H1 (cell line): ENCODE measurements at regions not wholly inside any gene's neighbourhood (a gene's known extent, or its start where the extent isn't known, plus 50 kb on each side); places are given as distances from the start of the nearest gene placed in this dataset.

Experiments used
- CTCF ChIA-PET: fragments of 300-600 bp; sonication (Branson Sonifier 250); formaldehyde crosslinking; loops from one replicate; lab custom pipeline; 2021; ENCODE audit not compliant: partially characterized antibody; lab: Charles Lee
- POLR2A ChIA-PET: fragments of 300-600 bp; sonication (Branson Sonifier 250); formaldehyde crosslinking; loops from one replicate; lab custom pipeline; 2021; ENCODE audit warnings: inconsistent platforms; ENCODE audit not compliant: partially characterized antibody; lab: Charles Lee
- DNase-seq, 2 experiments: peaks; one replicate each; pipeline versions ENCODE4 v3.0.0 to v3.0.0-alpha.2; 2010 to 2022; ENCODE audit warnings: low spot score in 2 of 2, low read depth in 1 of 2, mixed read lengths in 1 of 2
- FAIRE-seq: peaks from 2 replicates; lab custom pipeline; 2011; peaks lifted over from hg19 to GRCh38; lab: Jason Lieb, UNC
- H2AFZ ChIP-seq: 2 replicates; pipeline ENCODE4 v1.8.1; 2012; ENCODE audit warnings: low read length, inconsistent platforms
- H2AK5ac ChIP-seq: 2 replicates; pipeline ENCODE4 v1.6.1; 2013; ENCODE audit warnings: low read depth, low read length
- H2BK120ac ChIP-seq: replicated peaks from 2 replicates; pipeline ENCODE3; 2013; ENCODE audit warnings: low read depth, low read length, inconsistent platforms
- H2BK12ac ChIP-seq: 2 replicates; pipeline ENCODE4 v1.6.1; 2013; ENCODE audit warnings: low read depth, low read length
- H2BK15ac ChIP-seq: 2 replicates; pipeline ENCODE4 v1.6.1; 2013; ENCODE audit warnings: low read length
- H2BK20ac ChIP-seq: 2 replicates; pipeline ENCODE4 v1.6.1; 2013; ENCODE audit warnings: low read length
- H2BK5ac ChIP-seq: 2 replicates; pipeline ENCODE4 v1.6.1; 2013; ENCODE audit warnings: low read depth, low read length
- H3K14ac ChIP-seq: 2 replicates; pipeline ENCODE4 v1.6.1; 2013; ENCODE audit warnings: inconsistent platforms; ENCODE audit not compliant: insufficient read length
- H3K18ac ChIP-seq: 2 replicates; pipeline ENCODE4 v1.6.1; 2013; ENCODE audit warnings: low read length; ENCODE audit errors: extremely low read depth
- H3K23ac ChIP-seq: 2 replicates; pipeline ENCODE4 v1.6.1; 2013; ENCODE audit warnings: inconsistent platforms; ENCODE audit not compliant: insufficient read length
- H3K23me2 ChIP-seq: 2 replicates; pipeline ENCODE4 v1.6.1; 2013; ENCODE audit warnings: low read depth, low read length
- H3K27ac ChIP-seq: 2 replicates; pipeline ENCODE4 v1.6.1; 2011; ENCODE audit warnings: low read depth, low read length, inconsistent platforms
- H3K27me3 ChIP-seq, 4 experiments: replicated peaks in 1 of 4; 1 replicate in 1 of 4; 2 replicates in 3 of 4; pipeline versions ENCODE4 v1.6.1 to v1.8.1; 2011 to 2013; ENCODE audit warnings: low read length in 3 of 4, mild to moderate bottlenecking in 3 of 4, inconsistent platforms in 2 of 4, mixed read lengths in 2 of 4, moderate library complexity in 1 of 4; ENCODE audit not compliant: control insufficient read depth in 3 of 4, insufficient read depth in 3 of 4; ENCODE audit errors: extremely low read depth in 1 of 4
- H3K36me3 ChIP-seq, 4 experiments: 2 replicates each; pipeline versions ENCODE4 v1.6.1 to v1.8.1; 2011 to 2013; ENCODE audit warnings: mild to moderate bottlenecking in 4 of 4, low read length in 3 of 4, moderate library complexity in 2 of 4, control low read depth in 1 of 4, inconsistent platforms in 1 of 4; ENCODE audit not compliant: insufficient read depth in 4 of 4, control insufficient read depth in 2 of 4
- H3K4ac ChIP-seq: replicated peaks from 2 replicates; pipeline ENCODE3; 2013; ENCODE audit warnings: low read length, low read depth, mixed read lengths, inconsistent platforms; ENCODE audit not compliant: insufficient read length
- H3K4me1 ChIP-seq, 4 experiments: replicated peaks in 1 of 4; 1 replicate in 1 of 4; 2 replicates in 3 of 4; pipeline versions ENCODE4 v1.6.1 to v1.8.1; 2011 to 2013; ENCODE audit warnings: low read length in 3 of 4, inconsistent platforms in 2 of 4, mixed read lengths in 1 of 4; ENCODE audit not compliant: insufficient read depth in 4 of 4, control insufficient read depth in 3 of 4
- H3K4me2 ChIP-seq, 2 experiments: 2 replicates each; pipeline versions ENCODE4 v1.6.1 to v1.8.1; 2011 to 2013; ENCODE audit warnings: low read depth in 2 of 2, low read length in 2 of 2, control low read depth in 1 of 2, inconsistent platforms in 1 of 2, mild to moderate bottlenecking in 1 of 2; ENCODE audit not compliant: insufficient read depth in 1 of 2
- H3K4me3 ChIP-seq, 4 experiments: fragments of 200-600, 300-600 bp in 1 of 4; sonication (generic), shearing (Covaris generic), sonication (Bioruptor Twin) in 1 of 4; 2 replicates each; pipeline versions ENCODE4 v1.5.1 to v1.8.1; 2011 to 2016; ENCODE audit warnings: low read length in 4 of 4, low read depth in 3 of 4, control low read depth in 2 of 4, inconsistent platforms in 2 of 4, mild to moderate bottlenecking in 2 of 4, mixed read lengths in 1 of 4, moderate library complexity in 1 of 4; ENCODE audit not compliant: insufficient read depth in 2 of 4; ENCODE audit errors: extremely low read depth in 1 of 4
- H3K56ac ChIP-seq: replicated peaks from 2 replicates; pipeline ENCODE3; 2013; ENCODE audit warnings: low read depth, mild to moderate bottlenecking, mixed read lengths, low read length, inconsistent platforms; ENCODE audit not compliant: insufficient read length
- H3K79me1 ChIP-seq: 2 replicates; pipeline ENCODE4 v1.6.1; 2013; ENCODE audit warnings: low read depth, low read length, control low read depth
- H3K79me2 ChIP-seq, 2 experiments: 2 replicates each; pipeline versions ENCODE4 v1.6.1 to v1.8.1; 2012 to 2013; ENCODE audit warnings: low read length in 2 of 2, mild to moderate bottlenecking in 2 of 2, inconsistent platforms in 1 of 2; ENCODE audit not compliant: insufficient read depth in 2 of 2, control insufficient read depth in 1 of 2
- H3K9ac ChIP-seq, 4 experiments: replicated peaks in 1 of 4; 1 replicate in 1 of 4; 2 replicates in 3 of 4; pipeline versions ENCODE4 v1.6.1 to v1.8.1; 2011 to 2013; ENCODE audit warnings: low read depth in 3 of 4, low read length in 3 of 4, control low read depth in 2 of 4, mild to moderate bottlenecking in 2 of 4, moderate library complexity in 2 of 4, inconsistent platforms in 1 of 4; ENCODE audit errors: extremely low read depth in 1 of 4
- H3K9me3 ChIP-seq, 2 experiments: 2 replicates each; pipeline versions ENCODE4 v1.6.1 to v1.8.1; 2012 to 2013; ENCODE audit warnings: mild to moderate bottlenecking in 2 of 2, moderate library complexity in 2 of 2, control low read depth in 1 of 2, inconsistent platforms in 1 of 2, low read depth in 1 of 2, low read length in 1 of 2, mixed read lengths in 1 of 2; ENCODE audit not compliant: insufficient read depth in 2 of 2
- H4K20me1 ChIP-seq, 2 experiments: replicated peaks in 1 of 2; 2 replicates each; pipeline versions ENCODE3 to v1.8.1; 2011 to 2013; ENCODE audit warnings: inconsistent platforms in 2 of 2, low read length in 2 of 2, mild to moderate bottlenecking in 1 of 2; ENCODE audit not compliant: insufficient read depth in 2 of 2, control insufficient read depth in 1 of 2
- H4K5ac ChIP-seq: 2 replicates; pipeline ENCODE4 v1.6.1; 2013; ENCODE audit warnings: low read length, low read depth, mixed read lengths, inconsistent platforms; ENCODE audit not compliant: insufficient read length
- H4K8ac ChIP-seq: 2 replicates; pipeline ENCODE4 v1.8.0; 2013; ENCODE audit warnings: mild to moderate bottlenecking, moderate library complexity, low read length, inconsistent platforms; ENCODE audit not compliant: insufficient read depth; ENCODE audit errors: extremely low read depth
- H4K91ac ChIP-seq: replicated peaks from 2 replicates; pipeline ENCODE3; 2013; ENCODE audit warnings: low read length, mixed read lengths, inconsistent platforms; ENCODE audit not compliant: insufficient read length
- BRCA1 ChIP-seq: IDR thresholded peaks from 2 replicates; pipeline ENCODE4 v1.6.1; 2012; ENCODE audit warnings: low read depth, low read length, improper control_type of control experiment
- CHD1 ChIP-seq: IDR thresholded peaks from 2 replicates; pipeline ENCODE4 v1.6.1; 2012; ENCODE audit warnings: low read depth, low read length, improper control_type of control experiment
- CHD2 ChIP-seq: IDR thresholded peaks from 2 replicates; pipeline ENCODE4 v1.6.1; 2012; ENCODE audit warnings: low read length, improper control_type of control experiment
- CREB1 ChIP-seq: IDR thresholded peaks from 2 replicates; pipeline ENCODE4 v1.6.1; 2012; ENCODE audit warnings: inconsistent platforms
- SIN3A ChIP-seq, 2 experiments: IDR thresholded peaks in 1 of 2; conservative IDR thresholded peaks in 1 of 2; 2 replicates each; pipeline ENCODE4 v1.6.1; 2011 to 2012; ENCODE audit warnings: low read length in 2 of 2, improper control_type of control experiment in 1 of 2, low read depth in 1 of 2, mild to moderate bottlenecking in 1 of 2
- SP2 ChIP-seq: IDR thresholded peaks from 2 replicates; pipeline ENCODE4 v1.6.1; 2012; ENCODE audit warnings: mild to moderate bottlenecking, low read length, inconsistent platforms
- SRF ChIP-seq: IDR thresholded peaks from 2 replicates; pipeline ENCODE4 v1.6.1; 2011; ENCODE audit warnings: mild to moderate bottlenecking, low read depth, low read length, moderate library complexity

DNA sequence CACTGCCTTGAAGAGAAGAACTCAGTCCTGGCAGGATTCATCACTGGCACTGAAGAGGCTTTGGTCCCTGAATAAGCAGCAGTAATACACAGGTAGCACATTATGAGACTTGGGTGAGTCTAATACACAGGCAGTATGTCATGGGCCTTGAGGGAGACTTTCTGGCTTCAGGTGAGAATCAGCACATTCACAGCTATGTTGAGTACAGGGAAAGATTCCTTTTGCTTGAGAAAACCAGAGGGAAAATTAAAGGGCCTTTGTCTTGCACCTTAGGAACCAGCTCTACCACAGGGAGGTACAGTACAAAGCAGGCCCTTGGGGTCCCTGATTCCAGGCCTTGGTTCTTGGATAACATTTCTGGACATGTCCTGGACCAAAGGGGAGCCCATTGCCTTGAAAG lies 484.6 kb downstream of the RFC3 start:
- H2BK5ac ChIP-seq: no peak overlapping the region
- no peak overlapping the region for H2BK12ac ChIP-seq
- no peaks in the 10 kb centered on the region for H3K9me3 ChIP-seq
- no peaks in the 10 kb centered on the region for H3K4me1 ChIP-seq
- no peak overlapping the region for H2BK120ac ChIP-seq
- H2AFZ ChIP-seq: no peak overlapping the region
- H3K18ac ChIP-seq: no peak overlapping the region
- no peak overlapping the region for H2AK5ac ChIP-seq
- no peak overlapping the region for H3K27ac ChIP-seq
- H3K79me1 ChIP-seq: no peaks in the 10 kb centered on the region
- no peaks in the 10 kb centered on the region for H3K36me3 ChIP-seq
- no peak overlapping the region for H3K23ac ChIP-seq
- no peak for TF ChIP-seq CHD2
- no peak for TF ChIP-seq BRCA1
- no peak for TF ChIP-seq SP2
- no peak for TF ChIP-seq CHD1
- TF ChIP-seq SRF: no peak
- TF ChIP-seq SIN3A (conservative IDR thresholded peaks at IDR 0.05 in 1 of 2, IDR thresholded peaks at IDR 0.05 in 1 of 2; ENCODE audit: low read depth in 1 of 2, low read length in 2 of 2): no peak
- no peak for TF ChIP-seq CREB1
- TF ChIP-seq, all 59 proteins: peak for 0
- FAIRE-seq: no peak
- Histone ChIP-seq H3K4me3 (no peak overlapping the region), H2BK15ac (no peak overlapping the region), H4K8ac (no peak overlapping the region), H3K4ac (no peak overlapping the region), H4K20me1 (no peaks in the 10 kb centered on the region), H3K4me2 (no peak overlapping the region), H3K23me2 (no peaks in the 10 kb centered on the region), H4K91ac (no peak overlapping the region), H3K79me2 (no peaks in the 10 kb centered on the region), H3K9ac (no peak overlapping the region), H3K14ac (no peak overlapping the region), H2BK20ac (no peak overlapping the region), H3K27me3 (no peaks in the 10 kb centered on the region), H4K5ac (no peak overlapping the region), H3K56ac (no peak overlapping the region)
- DNase-seq: no peak
- CTCF ChIA-PET: interaction anchor here (1.2 kb wide), 1 partner anchor 165 kb away, joined by 3 read pairs; no protein-coding TSS in a partner anchor
- POLR2A ChIA-PET: no interaction called here
